ENCODE measurements at regions not wholly inside any gene's neighbourhood (a gene's known extent, or its start where the extent isn't known, plus 50 kb on each side); places are given as distances from the start of the nearest gene placed in this dataset.

- H3K4me3 ChIP-seq (ENCODE audit: low read depth, low read length) = no peak overlapping the region
- TF ChIP-seq CTCF (conservative IDR thresholded peaks at IDR 0.05; ENCODE audit: low read depth, low read length) = no peak
- no peak for DNase-seq (ENCODE audit: low read depth)
Observed at GRCh38 chr3:72298201-72299152, 513.5 kb upstream of the PROK2 start.

GRCh38 chr3:72297481-72297880 lies 512.5 kb upstream of the PROK2 start:
- DNase-seq (ENCODE audit: low read depth) = no peak
- no peak for TF ChIP-seq CTCF (conservative IDR thresholded peaks at IDR 0.05; ENCODE audit: low read depth, low read length)
- H3K4me3 ChIP-seq (ENCODE audit: low read depth, low read length) = no peak overlapping the region

DNA sequence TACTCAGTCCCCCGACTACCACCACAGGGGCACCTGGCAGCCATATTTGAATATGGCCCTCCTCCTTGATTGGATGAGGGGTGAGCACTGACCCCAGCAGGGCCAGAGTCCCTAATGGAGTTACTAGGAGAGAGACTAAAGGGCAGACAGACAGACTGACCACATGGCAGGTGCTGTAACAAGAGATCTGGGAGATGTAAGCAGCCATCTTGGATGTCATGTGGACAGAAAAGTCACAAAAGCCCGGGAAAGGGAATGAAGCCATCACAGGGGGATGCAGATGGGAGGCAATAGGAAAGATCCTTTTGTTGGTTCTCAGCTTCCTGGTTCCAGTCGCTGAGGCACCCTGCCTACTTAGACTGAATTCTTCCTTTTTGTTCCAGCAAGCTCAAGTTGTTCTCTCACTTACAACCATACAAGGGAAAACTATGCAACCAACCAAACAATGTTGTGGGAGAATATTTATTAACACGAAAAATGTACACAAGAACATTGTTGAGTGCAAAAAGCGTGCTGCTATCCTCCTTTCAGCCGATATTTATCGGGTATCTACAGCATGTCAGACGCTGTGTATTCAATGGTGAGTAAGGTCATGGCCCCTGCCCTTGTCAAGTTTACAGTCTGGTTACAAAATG lies 511.6 kb upstream of the PROK2 start:
- DNase-seq (ENCODE audit: low read depth) = no peak
- TF ChIP-seq CTCF (conservative IDR thresholded peaks at IDR 0.05; ENCODE audit: low read depth, low read length) = no peak

GRCh38 chr3:72295962-72296450 lies 511.1 kb upstream of the PROK2 start:
- H3K4me3 ChIP-seq (ENCODE audit: low read depth, low read length) = no peak overlapping the region
- TF ChIP-seq CTCF (conservative IDR thresholded peaks at IDR 0.05; ENCODE audit: low read depth, low read length) = no peak
- DNase-seq (ENCODE audit: low read depth) = no peak

More for the DNA sequence above, 511.6 kb upstream of the PROK2 start:
- no peak overlapping the region for H3K4me3 ChIP-seq (ENCODE audit: low read depth, low read length)

GRCh38 chr3:72295276-72295961 lies 510.5 kb upstream of the PROK2 start:
- no peak overlapping the region for H3K4me3 ChIP-seq (ENCODE audit: low read depth, low read length)
- no peak for TF ChIP-seq CTCF (conservative IDR thresholded peaks at IDR 0.05; ENCODE audit: low read depth, low read length)
- no peak for DNase-seq (ENCODE audit: low read depth)

DNA sequence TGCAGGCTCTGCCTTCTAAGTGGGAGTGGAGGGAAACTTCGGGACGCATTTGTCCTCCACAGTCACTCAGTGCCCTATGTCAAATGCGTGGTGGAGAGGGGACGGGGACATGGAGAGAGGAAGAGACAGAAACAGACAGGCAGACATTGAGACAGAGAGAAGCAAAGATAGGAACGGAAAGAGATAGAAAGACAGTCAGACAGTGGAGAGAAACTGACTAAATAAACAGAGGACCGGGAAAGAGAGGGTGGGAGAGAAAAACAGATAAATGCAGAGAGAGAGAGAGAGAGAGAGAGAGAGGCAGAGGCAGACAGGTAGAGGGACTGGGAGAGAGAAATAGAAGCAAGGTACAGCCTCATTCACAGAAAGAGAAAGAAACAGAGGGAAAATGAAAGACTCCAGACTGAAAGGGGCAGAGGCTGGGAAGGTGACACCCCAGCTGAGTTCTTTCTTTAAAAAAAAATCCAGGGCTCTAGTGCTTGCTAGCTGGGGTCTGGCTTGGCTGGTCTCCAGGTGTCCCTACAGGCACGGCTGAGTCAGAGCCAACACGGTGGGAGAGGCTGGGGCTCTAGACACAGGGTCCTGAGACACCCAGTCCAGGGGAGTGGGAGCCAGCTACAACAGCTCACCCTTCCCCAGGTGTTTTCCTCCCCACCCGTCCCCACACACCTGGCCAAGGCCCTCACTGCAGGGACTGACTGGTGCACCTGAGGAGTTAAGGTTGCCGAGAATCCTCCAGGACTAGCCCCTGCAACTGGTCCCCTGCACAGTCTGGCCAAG lies 506.1 kb upstream of the PROK2 start:
- H3K4me3 ChIP-seq (ENCODE audit: low read depth, low read length) = no peak overlapping the region
- no peak for DNase-seq (ENCODE audit: low read depth)
- no peak for TF ChIP-seq CTCF (conservative IDR thresholded peaks at IDR 0.05; ENCODE audit: low read depth, low read length)

Data from choroid plexus epithelial cell (primary cell).